ENCODE measurements at regions not wholly inside any gene's neighbourhood (a gene's known extent, or its start where the extent isn't known, plus 50 kb on each side); places are given as distances from the start of the nearest gene placed in this dataset.

GRCh38 chr12:60165781-60166180 lies 570.0 kb downstream of the SLC16A7 start:
- Histone ChIP-seq H3K36me3 (ENCODE audit: control insufficient read depth, insufficient read depth, low read length) (no peaks in the 10 kb centered on the region), H3K27me3 (ENCODE audit: control insufficient read depth, insufficient read depth, low read length) (no peaks in the 10 kb centered on the region), H3K4me3 (ENCODE audit: low read length) (no peak overlapping the region), H3K9ac (ENCODE audit: low read length) (no peak overlapping the region), H3K27ac (ENCODE audit: low read depth, low read length) (no peak overlapping the region), H3K4me1 (ENCODE audit: control insufficient read depth, insufficient read depth, low read length) (no peaks in the 10 kb centered on the region)

- Histone ChIP-seq H3K27ac (ENCODE audit: low read depth, low read length) (no peak overlapping the region), H3K4me1 (ENCODE audit: control insufficient read depth, insufficient read depth, low read length) (no peaks in the 10 kb centered on the region), H3K36me3 (ENCODE audit: control insufficient read depth, insufficient read depth, low read length) (no peaks in the 10 kb centered on the region), H3K27me3 (ENCODE audit: control insufficient read depth, insufficient read depth, low read length) (no peaks in the 10 kb centered on the region), H3K4me3 (ENCODE audit: low read length) (no peak overlapping the region), H3K9ac (ENCODE audit: low read length) (no peak overlapping the region)
These were observed 572.6 kb downstream of the SLC16A7 start for GRCh38 chr12:60168441-60168840.

- Histone ChIP-seq H3K36me3 (ENCODE audit: control insufficient read depth, insufficient read depth, low read length) (no peaks in the 10 kb centered on the region), H3K27me3 (ENCODE audit: control insufficient read depth, insufficient read depth, low read length) (no peaks in the 10 kb centered on the region), H3K27ac (ENCODE audit: low read depth, low read length) (no peak overlapping the region), H3K4me3 (ENCODE audit: low read length) (no peak overlapping the region), H3K4me1 (ENCODE audit: control insufficient read depth, insufficient read depth, low read length) (no peaks in the 10 kb centered on the region), H3K9ac (ENCODE audit: low read length) (no peak overlapping the region)
These were observed 574.1 kb downstream of the SLC16A7 start for GRCh38 chr12:60169904-60170303.

GRCh38 chr12:60172266-60173211 lies 576.7 kb downstream of the SLC16A7 start:
- Histone ChIP-seq H3K4me1 (ENCODE audit: control insufficient read depth, insufficient read depth, low read length) (no peaks in the 10 kb centered on the region), H3K4me3 (ENCODE audit: low read length) (no peak overlapping the region), H3K9ac (ENCODE audit: low read length) (no peak overlapping the region), H3K36me3 (ENCODE audit: control insufficient read depth, insufficient read depth, low read length) (no peaks in the 10 kb centered on the region), H3K27ac (ENCODE audit: low read depth, low read length) (no peak overlapping the region), H3K27me3 (ENCODE audit: control insufficient read depth, insufficient read depth, low read length) (no peaks in the 10 kb centered on the region)

GRCh38 chr12:60173224-60174170 lies 577.7 kb downstream of the SLC16A7 start:
- H3K4me1 ChIP-seq (ENCODE audit: control insufficient read depth, insufficient read depth, low read length), result no peaks in the 10 kb centered on the region
- H3K27me3 ChIP-seq (ENCODE audit: control insufficient read depth, insufficient read depth, low read length), result no peaks in the 10 kb centered on the region
- H3K36me3 ChIP-seq (ENCODE audit: control insufficient read depth, insufficient read depth, low read length), result no peaks in the 10 kb centered on the region
- H3K4me3 ChIP-seq (ENCODE audit: low read length), result no peak overlapping the region
- no peak overlapping the region for H3K9ac ChIP-seq (ENCODE audit: low read length)
- H3K27ac ChIP-seq (ENCODE audit: low read depth, low read length), result no peak overlapping the region

GRCh38 chr12:60174476-60174875 lies 578.6 kb downstream of the SLC16A7 start:
- Histone ChIP-seq H3K27me3 (ENCODE audit: control insufficient read depth, insufficient read depth, low read length) (no peaks in the 10 kb centered on the region), H3K4me1 (ENCODE audit: control insufficient read depth, insufficient read depth, low read length) (no peaks in the 10 kb centered on the region), H3K36me3 (ENCODE audit: control insufficient read depth, insufficient read depth, low read length) (no peaks in the 10 kb centered on the region), H3K9ac (ENCODE audit: low read length) (no peak overlapping the region), H3K4me3 (ENCODE audit: low read length) (no peak overlapping the region), H3K27ac (ENCODE audit: low read depth, low read length) (no peak overlapping the region)

GRCh38 chr12:60174941-60175340 lies 579.1 kb downstream of the SLC16A7 start:
- H3K27ac ChIP-seq (ENCODE audit: low read depth, low read length), result no peak overlapping the region
- H3K27me3 ChIP-seq (ENCODE audit: control insufficient read depth, insufficient read depth, low read length), result no peaks in the 10 kb centered on the region
- H3K9ac ChIP-seq (ENCODE audit: low read length), result no peak overlapping the region
- no peak overlapping the region for H3K4me3 ChIP-seq (ENCODE audit: low read length)
- H3K4me1 ChIP-seq (ENCODE audit: control insufficient read depth, insufficient read depth, low read length), result no peaks in the 10 kb centered on the region
- H3K36me3 ChIP-seq (ENCODE audit: control insufficient read depth, insufficient read depth, low read length), result no peaks in the 10 kb centered on the region

GRCh38 chr12:60176891-60177290 lies 581.1 kb downstream of the SLC16A7 start:
- no peaks in the 10 kb centered on the region for H3K36me3 ChIP-seq (ENCODE audit: control insufficient read depth, insufficient read depth, low read length)
- H3K4me1 ChIP-seq (ENCODE audit: control insufficient read depth, insufficient read depth, low read length), result no peaks in the 10 kb centered on the region
- H3K4me3 ChIP-seq (ENCODE audit: low read length), result no peak overlapping the region

GRCh38 chr12:60180298-60180697 lies 584.5 kb downstream of the SLC16A7 start:
- Histone ChIP-seq H3K27ac (ENCODE audit: low read depth, low read length) (no peak overlapping the region), H3K27me3 (ENCODE audit: control insufficient read depth, insufficient read depth, low read length) (no peaks in the 10 kb centered on the region), H3K4me3 (ENCODE audit: low read length) (no peak overlapping the region), H3K4me1 (ENCODE audit: control insufficient read depth, insufficient read depth, low read length) (no peaks in the 10 kb centered on the region), H3K9ac (ENCODE audit: low read length) (no peak overlapping the region), H3K36me3 (ENCODE audit: control insufficient read depth, insufficient read depth, low read length) (no peaks in the 10 kb centered on the region)

More at GRCh38 chr12:60176891-60177290, 581.1 kb downstream of the SLC16A7 start:
- Histone ChIP-seq H3K27ac (ENCODE audit: low read depth, low read length) (no peak overlapping the region), H3K27me3 (ENCODE audit: control insufficient read depth, insufficient read depth, low read length) (no peaks in the 10 kb centered on the region), H3K9ac (ENCODE audit: low read length) (no peak overlapping the region)

- Histone ChIP-seq H3K36me3 (ENCODE audit: control insufficient read depth, insufficient read depth, low read length) (no peaks in the 10 kb centered on the region), H3K27me3 (ENCODE audit: control insufficient read depth, insufficient read depth, low read length) (no peaks in the 10 kb centered on the region), H3K4me3 (ENCODE audit: low read length) (no peak overlapping the region), H3K9ac (ENCODE audit: low read length) (no peak overlapping the region), H3K27ac (ENCODE audit: low read depth, low read length) (no peak overlapping the region), H3K4me1 (ENCODE audit: control insufficient read depth, insufficient read depth, low read length) (no peaks in the 10 kb centered on the region)
These were observed 586.5 kb downstream of the SLC16A7 start for GRCh38 chr12:60182354-60182753.

GRCh38 chr12:60184096-60184495 lies 588.3 kb downstream of the SLC16A7 start:
- no peaks in the 10 kb centered on the region for H3K4me1 ChIP-seq (ENCODE audit: control insufficient read depth, insufficient read depth, low read length)
- H3K27ac ChIP-seq (ENCODE audit: low read depth, low read length), result no peak overlapping the region
- no peaks in the 10 kb centered on the region for H3K27me3 ChIP-seq (ENCODE audit: control insufficient read depth, insufficient read depth, low read length)
- H3K9ac ChIP-seq (ENCODE audit: low read length), result no peak overlapping the region
- no peaks in the 10 kb centered on the region for H3K36me3 ChIP-seq (ENCODE audit: control insufficient read depth, insufficient read depth, low read length)
- H3K4me3 ChIP-seq (ENCODE audit: low read length), result no peak overlapping the region

GRCh38 chr12:60185060-60185459 lies 589.2 kb downstream of the SLC16A7 start:
- Histone ChIP-seq H3K36me3 (ENCODE audit: control insufficient read depth, insufficient read depth, low read length) (no peaks in the 10 kb centered on the region), H3K4me3 (ENCODE audit: low read length) (no peak overlapping the region), H3K9ac (ENCODE audit: low read length) (no peak overlapping the region), H3K4me1 (ENCODE audit: control insufficient read depth, insufficient read depth, low read length) (no peaks in the 10 kb centered on the region), H3K27ac (ENCODE audit: low read depth, low read length) (no peak overlapping the region), H3K27me3 (ENCODE audit: control insufficient read depth, insufficient read depth, low read length) (no peaks in the 10 kb centered on the region)
